HG03108 (cell line): ENCODE measurements at regions not wholly inside any gene's neighbourhood (a gene's known extent, or its start where the extent isn't known, plus 50 kb on each side); places are given as distances from the start of the nearest gene placed in this dataset.
"Not testable (repeated sequence)": the region's sequence is repeated elsewhere in the genome, so short reads cannot be mapped to it uniquely, and the experiment has no call there.

Experiments
- ATAC-seq: cut with Tn5 transposase; IDR thresholded peaks from one replicate; pipeline ENCODE4 v1.9.1; 2021; ENCODE audit warnings: moderate library complexity; ENCODE audit not compliant: unreplicated experiment

DNA sequence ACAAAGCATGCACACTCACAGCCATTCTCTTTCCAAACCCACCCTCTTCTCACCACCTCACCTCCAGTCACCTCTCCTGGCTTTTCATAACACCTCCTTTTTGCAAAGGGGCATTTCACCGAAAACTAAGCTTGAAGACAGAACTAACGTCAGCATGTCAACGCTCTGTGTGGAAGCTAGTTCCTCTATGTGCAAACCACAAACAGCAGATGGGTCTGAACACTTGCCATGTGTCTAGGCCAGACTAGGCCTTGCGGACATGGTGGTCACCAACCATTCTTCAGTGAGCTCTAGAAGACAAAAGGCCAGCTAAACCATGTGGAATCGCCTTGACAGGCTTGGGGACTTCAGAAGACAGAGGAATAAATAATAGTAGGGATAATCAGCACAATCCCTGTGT lies 148.5 kb downstream of the TXNL1 start:
- no peak for ATAC-seq

GRCh38 chr18:56488739-56489138 lies 149.7 kb downstream of the TXNL1 start:
- no peak for ATAC-seq

DNA sequence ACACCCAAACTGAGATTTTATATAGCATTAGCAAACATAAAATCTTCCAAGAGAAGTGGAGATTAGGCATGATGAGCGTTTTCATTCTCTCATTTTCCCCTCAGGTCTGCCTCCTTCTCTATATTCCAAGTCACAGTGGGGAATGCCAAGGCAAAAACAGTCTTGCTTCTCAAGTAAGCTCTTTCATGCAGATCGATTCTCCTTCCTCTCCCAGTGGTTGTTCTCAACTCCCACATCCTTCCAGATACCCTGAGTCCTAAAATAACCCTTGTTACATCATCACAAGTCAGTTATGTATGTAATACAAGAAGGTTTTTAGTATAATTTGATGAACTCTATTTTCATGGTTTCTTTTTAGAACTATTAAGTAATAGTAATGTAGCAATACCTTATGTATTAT lies 150.6 kb downstream of the TXNL1 start:
- ATAC-seq: no peak

- ATAC-seq: no peak
These were observed 155.0 kb downstream of the TXNL1 start for GRCh38 chr18:56483386-56483785.

GRCh38 chr18:56482813-56483212 lies 155.6 kb downstream of the TXNL1 start:
- not testable (repeated sequence) for ATAC-seq

DNA sequence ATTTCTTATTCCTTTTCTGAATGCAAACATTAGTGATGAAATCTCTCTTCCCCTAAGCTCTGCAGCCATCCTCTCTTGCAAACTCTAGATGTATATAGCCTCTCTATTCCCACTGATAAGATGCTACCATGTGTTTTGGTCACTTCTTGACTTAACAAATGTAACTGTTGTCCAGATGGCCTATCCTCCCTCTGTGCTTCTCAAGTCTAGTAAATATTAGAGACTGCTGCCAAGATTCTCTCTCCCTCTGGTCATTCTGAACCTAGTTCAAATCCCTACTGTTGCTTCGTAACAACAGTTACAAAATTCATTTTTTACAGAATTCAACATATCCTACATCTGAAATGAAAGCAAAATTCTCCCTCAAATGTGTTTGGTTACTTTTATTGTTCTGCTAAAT lies 156.6 kb downstream of the TXNL1 start:
- ATAC-seq: no peak

- ATAC-seq: no peak
These were observed 158.6 kb downstream of the TXNL1 start for GRCh38 chr18:56479841-56480240.

- ATAC-seq: no peak
These were observed 163.1 kb downstream of the TXNL1 start for GRCh38 chr18:56475250-56475649.

GRCh38 chr18:56473400-56474024 lies 164.9 kb downstream of the TXNL1 start:
- ATAC-seq: no peak

DNA sequence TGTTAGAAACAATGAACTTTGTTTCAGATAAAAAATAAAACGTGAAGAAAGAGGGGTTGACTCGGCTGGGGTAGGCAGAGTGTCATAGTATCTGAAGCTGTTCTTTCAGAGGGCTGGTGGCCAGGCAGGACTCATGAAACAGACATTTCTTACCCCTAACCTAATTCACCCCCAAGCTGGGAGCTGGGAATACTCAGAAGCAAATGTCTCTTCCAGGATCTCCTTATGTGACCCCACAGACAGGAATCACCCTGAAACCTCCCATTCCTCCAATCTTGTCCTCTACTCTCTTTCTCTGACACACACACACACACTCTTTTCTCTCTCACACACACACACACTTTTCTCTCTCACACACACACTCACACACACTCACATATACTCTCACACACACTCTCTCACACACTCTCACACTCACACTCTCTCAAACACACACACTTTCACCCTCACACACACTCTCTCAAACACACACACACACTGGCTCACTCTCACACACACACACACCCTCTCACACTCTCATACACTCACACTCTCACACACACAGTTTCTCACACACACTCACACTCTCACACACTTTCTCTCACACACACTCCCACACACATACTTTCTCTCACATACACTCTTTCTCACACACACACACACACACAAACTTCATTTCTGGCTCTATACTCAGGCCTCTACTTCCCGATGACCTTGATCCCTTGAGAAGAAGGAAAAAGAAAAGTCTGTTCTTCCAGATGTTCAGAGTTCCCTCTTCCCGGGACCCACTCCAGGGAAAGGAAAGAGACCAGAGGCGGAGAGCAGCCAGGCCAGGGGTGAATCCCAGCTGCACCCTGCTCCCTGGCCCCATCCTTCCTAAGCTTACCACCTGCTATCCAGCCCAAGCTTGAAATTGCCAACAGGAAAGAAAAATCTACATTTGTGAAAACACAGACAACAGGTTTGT lies 167.7 kb downstream of the TXNL1 start:
- ATAC-seq: no peak

DNA sequence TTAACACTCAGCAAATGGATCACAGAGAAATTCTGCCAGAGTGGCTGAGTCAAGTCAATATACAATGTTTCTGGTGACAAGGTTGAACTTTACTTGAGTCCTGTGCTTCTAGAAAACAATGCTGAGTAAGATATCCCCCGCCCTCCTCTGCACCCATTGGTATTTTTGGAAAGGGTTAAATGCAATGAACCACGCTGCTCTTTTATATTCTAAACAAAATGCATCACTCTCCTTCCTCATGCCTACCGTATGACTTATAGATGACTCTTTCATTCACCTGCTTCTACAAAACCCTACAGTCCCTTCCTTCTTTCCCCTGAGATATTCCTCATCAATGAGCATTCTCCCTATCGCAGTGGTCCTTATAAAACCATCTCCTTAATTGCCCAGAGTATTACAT lies 168.8 kb downstream of the TXNL1 start:
- ATAC-seq: no peak

- ATAC-seq: no peak
These were observed 170.0 kb downstream of the TXNL1 start for GRCh38 chr18:56468396-56468795.

GRCh38 chr18:56462276-56462675 lies 176.1 kb downstream of the TXNL1 start:
- ATAC-seq: no peak

DNA sequence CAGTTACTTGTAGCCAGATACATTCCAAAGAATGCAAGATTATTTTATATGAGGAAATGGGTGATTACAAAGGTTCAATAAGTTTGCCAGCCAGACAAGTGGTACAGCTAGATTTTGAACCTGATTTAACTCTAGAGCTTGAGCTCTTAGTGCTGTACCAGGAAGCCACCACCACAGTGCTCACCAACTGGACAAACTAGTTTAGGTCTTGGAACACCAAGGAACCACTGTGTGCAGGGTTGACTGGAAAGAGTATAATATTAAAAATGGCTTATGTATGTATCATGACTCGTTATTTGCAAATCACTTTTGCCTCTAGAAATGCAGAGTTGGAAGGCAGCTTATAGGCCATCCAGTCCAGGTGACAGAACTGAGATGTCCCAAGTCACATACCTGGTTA lies 177.2 kb downstream of the TXNL1 start:
- no peak for ATAC-seq

DNA sequence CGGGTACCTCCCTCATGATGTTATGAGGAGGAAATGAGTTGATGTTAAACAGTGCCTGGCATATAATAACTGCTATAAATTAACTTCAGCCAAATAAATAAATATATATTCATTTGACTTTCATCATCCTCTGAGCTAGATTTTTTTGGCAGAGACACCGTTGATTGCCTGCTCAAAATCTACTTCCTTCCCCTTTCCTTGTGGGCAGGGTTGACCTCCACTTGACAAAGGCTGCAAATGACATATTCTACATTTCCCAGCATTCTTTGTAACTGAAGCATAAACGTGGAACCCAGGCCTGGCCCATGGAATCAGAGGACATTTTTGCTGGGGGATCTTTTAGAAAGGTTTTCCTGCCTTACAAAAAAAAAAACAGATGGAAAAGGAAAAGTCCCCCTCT lies 177.8 kb downstream of the TXNL1 start:
- no peak for ATAC-seq

GRCh38 chr18:56458770-56459712 lies 179.4 kb downstream of the TXNL1 start:
- no peak for ATAC-seq

DNA sequence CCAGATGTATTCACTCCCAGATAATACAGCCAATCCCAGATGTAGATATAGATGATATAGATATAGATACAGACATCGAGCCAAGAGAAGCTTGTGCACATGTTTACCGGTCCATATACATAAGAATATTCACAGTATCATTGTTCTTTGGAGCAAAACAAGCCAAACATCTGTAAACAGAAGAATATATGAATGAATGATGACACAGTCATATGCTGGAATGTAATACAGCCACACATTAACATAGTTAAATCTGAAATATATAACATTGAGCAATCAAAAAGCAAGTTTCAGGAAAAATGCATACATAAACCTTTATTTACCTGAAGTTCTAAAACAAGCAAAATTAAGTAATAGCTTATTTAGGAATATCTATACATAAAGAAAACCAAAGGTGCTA lies 182.5 kb downstream of the TXNL1 start:
- ATAC-seq: no peak

GRCh38 chr18:56455141-56455540 lies 183.3 kb downstream of the TXNL1 start:
- no peak for ATAC-seq

- no peak for ATAC-seq
These were observed 184.8 kb downstream of the TXNL1 start for GRCh38 chr18:56453631-56454030.

GRCh38 chr18:56451188-56451587 lies 187.2 kb downstream of the TXNL1 start:
- ATAC-seq: no peak

GRCh38 chr18:56448751-56449150 lies 189.6 kb downstream of the TXNL1 start:
- no peak for ATAC-seq
